ENCODE measurements at regions not wholly inside any gene's neighbourhood (a gene's known extent, or its start where the extent isn't known, plus 50 kb on each side); places are given as distances from the start of the nearest gene placed in this dataset.
"Not testable (repeated sequence)": the region's sequence is repeated elsewhere in the genome, so short reads cannot be mapped to it uniquely, and the experiment has no call there.

DNA sequence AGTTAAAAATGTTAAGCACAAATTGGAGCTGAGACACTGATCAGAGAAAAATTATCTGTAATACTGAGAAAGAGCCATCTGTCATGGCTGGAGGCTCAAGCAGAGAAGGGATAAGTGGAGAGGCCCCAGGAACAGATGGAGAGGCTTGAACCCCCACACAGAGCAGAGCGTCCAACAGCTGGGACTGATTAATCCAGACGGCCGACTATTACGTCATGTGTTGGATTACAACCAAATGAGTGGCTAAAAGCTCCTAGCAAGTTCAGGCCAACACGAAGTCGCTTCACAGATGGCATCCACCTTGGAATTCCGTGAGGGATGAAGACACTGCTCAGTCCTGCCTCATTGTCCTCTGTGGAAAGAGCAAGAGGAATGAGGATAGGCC, 57.7 kb upstream of the ATXN3L start:
- H3K4me1 ChIP-seq, result no peaks in the 10 kb centered on the region
- DNase-seq, result peak; percentile 18
- no peaks in the 10 kb centered on the region for H3K9me3 ChIP-seq
- no peak overlapping the region for H3K4me3 ChIP-seq (ENCODE audit: low read depth, low read length)
- no peaks in the 10 kb centered on the region for H3K36me3 ChIP-seq
- TF ChIP-seq, protein P1, sequence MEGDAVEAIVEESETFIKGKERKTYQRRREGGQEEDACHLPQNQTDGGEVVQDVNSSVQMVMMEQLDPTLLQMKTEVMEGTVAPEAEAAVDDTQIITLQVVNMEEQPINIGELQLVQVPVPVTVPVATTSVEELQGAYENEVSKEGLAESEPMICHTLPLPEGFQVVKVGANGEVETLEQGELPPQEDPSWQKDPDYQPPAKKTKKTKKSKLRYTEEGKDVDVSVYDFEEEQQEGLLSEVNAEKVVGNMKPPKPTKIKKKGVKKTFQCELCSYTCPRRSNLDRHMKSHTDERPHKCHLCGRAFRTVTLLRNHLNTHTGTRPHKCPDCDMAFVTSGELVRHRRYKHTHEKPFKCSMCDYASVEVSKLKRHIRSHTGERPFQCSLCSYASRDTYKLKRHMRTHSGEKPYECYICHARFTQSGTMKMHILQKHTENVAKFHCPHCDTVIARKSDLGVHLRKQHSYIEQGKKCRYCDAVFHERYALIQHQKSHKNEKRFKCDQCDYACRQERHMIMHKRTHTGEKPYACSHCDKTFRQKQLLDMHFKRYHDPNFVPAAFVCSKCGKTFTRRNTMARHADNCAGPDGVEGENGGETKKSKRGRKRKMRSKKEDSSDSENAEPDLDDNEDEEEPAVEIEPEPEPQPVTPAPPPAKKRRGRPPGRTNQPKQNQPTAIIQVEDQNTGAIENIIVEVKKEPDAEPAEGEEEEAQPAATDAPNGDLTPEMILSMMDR (IDR thresholded peaks at IDR 0.05; ENCODE audit: low read depth, low read length), result no peak
- H3K27me3 ChIP-seq, result no peaks in the 10 kb centered on the region

DNA sequence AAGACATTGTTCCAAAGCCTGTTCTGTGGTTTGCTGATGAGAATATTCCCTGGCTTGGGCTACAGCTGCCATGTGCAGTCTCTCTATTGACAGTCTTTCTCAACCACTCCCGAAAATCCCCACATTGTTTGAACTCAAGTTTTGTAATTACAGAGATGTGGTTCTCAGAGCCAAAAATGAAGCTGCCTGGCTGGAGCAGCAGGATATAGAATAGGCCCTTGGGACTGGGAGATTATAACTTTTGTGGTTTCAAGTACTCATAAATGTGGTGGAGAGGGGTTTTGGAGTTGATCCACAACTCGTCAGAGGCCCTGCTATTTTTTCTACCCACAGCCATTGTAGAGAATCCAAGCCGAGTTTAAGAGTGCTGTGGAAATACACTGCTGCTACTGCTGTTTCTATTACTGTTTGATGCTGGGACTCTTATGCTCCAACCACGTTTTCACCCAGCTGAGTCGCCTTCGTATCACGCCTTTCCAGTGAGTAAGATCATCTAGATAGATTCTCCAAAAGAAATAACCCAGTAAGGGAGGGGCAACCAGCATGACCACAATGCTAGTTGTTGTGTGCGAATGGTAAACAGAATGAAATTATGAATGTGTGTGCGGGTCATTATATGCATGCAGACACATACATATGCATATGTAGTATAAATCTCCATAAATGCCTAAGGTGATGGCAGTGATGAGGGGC, 57.1 kb upstream of the ATXN3L start:
- H3K36me3 ChIP-seq, result no peaks in the 10 kb centered on the region
- no peak for DNase-seq

DNA sequence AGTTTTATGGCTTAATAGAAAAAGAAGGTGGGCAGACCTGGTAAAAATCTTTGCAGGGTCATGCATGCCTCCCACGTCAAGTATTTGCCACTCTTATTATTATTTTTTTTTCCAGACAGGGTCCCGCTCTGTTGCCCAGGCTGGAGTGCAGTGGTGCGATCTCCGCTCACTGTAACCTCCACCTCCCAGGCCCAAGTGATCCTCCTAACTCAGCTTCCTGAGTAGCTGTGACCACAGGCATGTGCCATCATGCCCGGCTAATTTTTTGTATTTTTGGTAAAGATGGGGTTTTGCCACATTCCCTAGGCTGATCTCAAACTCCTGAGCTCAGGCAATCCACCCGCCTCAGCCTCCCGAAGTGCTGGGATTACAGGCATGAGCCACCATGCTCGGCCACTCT, 55.7 kb upstream of the ATXN3L start:
- not testable (repeated sequence) for H3K4me1 ChIP-seq; H3K27me3 ChIP-seq; DNase-seq; H3K9me3 ChIP-seq; H3K4me3 ChIP-seq (ENCODE audit: low read depth, low read length); H3K36me3 ChIP-seq

More for the DNA sequence above, 57.1 kb upstream of the ATXN3L start:
- H3K4me1 ChIP-seq, result no peaks in the 10 kb centered on the region
- no peaks in the 10 kb centered on the region for H3K9me3 ChIP-seq
- H3K27me3 ChIP-seq, result no peaks in the 10 kb centered on the region
- H3K4me3 ChIP-seq (ENCODE audit: low read depth, low read length), result no peak overlapping the region
- TF ChIP-seq, protein P1 (IDR thresholded peaks at IDR 0.05; ENCODE audit: low read depth, low read length), result no peak

DNA sequence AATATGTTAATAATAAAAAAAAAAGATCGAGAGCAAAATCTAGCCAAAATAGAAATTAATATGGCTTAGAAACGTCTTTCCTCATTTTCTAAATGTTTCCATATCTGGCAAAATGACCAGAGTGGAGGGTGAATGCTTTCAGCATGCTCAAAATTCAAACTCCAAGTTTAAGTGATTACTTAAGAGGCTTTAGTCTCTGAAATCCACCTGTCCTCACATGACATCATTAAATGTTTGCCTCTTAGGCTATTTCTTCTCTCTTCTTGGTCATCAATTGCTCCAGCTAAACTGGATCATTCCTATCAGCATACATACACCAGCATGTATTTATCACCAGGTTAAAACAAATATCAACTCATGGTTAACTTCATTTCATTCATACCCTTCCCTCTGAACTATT, 54.5 kb upstream of the ATXN3L start:
- no peaks in the 10 kb centered on the region for H3K4me1 ChIP-seq
- H3K36me3 ChIP-seq, result no peaks in the 10 kb centered on the region
- no peaks in the 10 kb centered on the region for H3K9me3 ChIP-seq
- TF ChIP-seq, protein P1 (IDR thresholded peaks at IDR 0.05; ENCODE audit: low read depth, low read length), result no peak
- H3K27me3 ChIP-seq, result no peaks in the 10 kb centered on the region
- no peak for DNase-seq
- no peak overlapping the region for H3K4me3 ChIP-seq (ENCODE audit: low read depth, low read length)

DNA sequence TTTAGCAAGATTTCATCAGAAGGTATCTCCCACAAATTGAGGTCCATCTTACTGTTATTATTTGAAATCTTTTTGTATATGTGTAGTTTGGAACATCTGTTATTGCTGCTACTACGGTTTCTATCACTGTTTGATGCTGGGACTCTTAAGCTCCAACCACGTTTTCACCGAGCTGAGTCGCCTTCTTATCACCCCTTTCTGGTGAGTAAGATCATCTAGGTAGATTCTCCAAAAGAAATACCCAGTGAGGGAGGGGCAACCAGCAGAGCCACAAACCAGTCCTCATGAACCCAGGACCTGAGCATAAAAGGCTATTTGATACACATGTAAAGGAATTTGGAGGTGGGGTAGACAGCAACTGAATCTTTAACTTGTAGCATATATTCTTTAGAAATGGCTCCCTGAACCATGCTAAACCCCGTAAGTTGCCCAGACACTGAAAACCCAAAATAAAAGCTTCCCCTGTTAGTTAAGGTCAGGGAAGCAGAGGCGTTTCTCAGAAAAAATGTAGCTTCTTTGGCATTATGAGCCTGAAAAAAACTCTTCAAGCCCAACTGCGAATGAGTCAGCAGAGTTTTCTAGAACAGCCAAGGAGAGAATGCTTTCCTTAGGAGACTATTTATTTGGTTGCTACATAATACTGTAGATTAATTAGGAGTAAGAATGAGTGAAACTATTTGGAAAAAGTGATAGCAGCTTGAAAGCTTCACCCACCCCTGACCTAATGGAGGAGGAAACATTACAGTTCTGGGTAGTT, 53.8 kb upstream of the ATXN3L start:
- no peaks in the 10 kb centered on the region for H3K27me3 ChIP-seq
- H3K4me1 ChIP-seq, result no peaks in the 10 kb centered on the region
- DNase-seq, result no peak
- H3K9me3 ChIP-seq, result no peaks in the 10 kb centered on the region
- no peaks in the 10 kb centered on the region for H3K36me3 ChIP-seq
- TF ChIP-seq, protein P1 (IDR thresholded peaks at IDR 0.05; ENCODE audit: low read depth, low read length), result no peak
- no peak overlapping the region for H3K4me3 ChIP-seq (ENCODE audit: low read depth, low read length)

DNA sequence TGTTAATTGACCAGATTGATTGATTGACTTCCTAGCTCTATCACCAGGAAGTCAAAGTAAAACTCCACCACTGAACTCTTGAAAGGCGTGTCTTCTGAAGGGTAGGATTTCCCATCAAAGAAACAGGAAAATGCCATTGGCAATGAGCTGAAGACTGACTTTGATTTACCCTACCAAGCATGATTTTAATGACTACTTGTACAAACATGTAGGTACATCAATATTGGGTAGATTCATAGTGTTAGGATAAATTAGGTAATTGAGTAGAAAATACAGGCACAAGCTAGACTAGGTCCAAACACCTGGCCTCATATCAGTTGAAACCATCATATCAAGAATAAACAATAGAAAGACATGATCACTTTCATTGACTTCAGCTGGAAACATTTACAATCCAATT, 53.2 kb upstream of the ATXN3L start:
- no peak overlapping the region for H3K4me3 ChIP-seq (ENCODE audit: low read depth, low read length)
- no peak for DNase-seq
- no peaks in the 10 kb centered on the region for H3K4me1 ChIP-seq
- TF ChIP-seq, protein P1 (IDR thresholded peaks at IDR 0.05; ENCODE audit: low read depth, low read length), result no peak
- H3K36me3 ChIP-seq, result no peaks in the 10 kb centered on the region
- H3K9me3 ChIP-seq, result no peaks in the 10 kb centered on the region
- no peaks in the 10 kb centered on the region for H3K27me3 ChIP-seq
